Activated CD4-positive, alpha-beta T cell treated with anti-CD3 and anti-CD28 coated beads for 4 hours (primary cell): ENCODE measurements at regions not wholly inside any gene's neighbourhood (a gene's known extent, or its start where the extent isn't known, plus 50 kb on each side); places are given as distances from the start of the nearest gene placed in this dataset.

Experiments
- DNase-seq, 2 donors: peaks; one replicate each; pipeline ENCODE4 v3.0.0-alpha.2; 2020

DNA sequence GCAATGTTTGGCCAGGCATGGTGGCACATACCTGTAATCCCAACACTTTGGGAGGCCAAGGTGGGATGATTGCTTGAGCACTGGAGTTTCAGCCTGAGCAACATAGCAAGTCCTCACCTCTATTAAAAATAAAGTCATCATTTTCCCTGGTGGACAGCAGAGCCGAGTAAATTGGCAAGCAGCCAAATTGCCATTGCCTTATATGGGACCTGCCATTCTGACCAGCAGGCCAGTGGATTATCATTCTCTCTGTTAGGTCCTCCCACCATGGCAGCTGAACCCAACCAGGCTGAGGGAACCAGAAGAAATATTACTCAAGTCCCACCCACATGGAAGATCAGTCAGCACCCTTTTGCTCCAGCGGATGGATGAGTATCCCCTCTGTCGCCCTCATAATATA, 1829.9 kb downstream of the EFNA5 start:
- DNase-seq, result no peak

DNA sequence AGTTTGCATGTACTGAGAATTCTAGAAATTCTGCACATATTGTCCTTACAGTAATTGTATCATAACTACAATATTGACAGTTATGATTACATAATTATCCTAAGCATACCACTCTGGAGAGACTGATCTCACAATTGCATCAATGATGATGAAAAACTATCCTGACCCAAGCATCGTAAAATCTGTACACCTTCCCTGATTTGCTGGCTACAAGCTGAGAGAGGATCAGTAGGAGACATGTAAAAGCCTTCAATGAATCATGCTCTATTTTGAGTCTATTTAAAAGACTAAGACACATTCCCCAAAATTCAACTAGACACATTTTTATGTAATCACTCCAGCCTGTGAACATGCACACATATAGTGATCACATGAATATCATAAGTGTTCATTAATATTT, 1833.8 kb downstream of the EFNA5 start:
- DNase-seq, result no peak

DNA sequence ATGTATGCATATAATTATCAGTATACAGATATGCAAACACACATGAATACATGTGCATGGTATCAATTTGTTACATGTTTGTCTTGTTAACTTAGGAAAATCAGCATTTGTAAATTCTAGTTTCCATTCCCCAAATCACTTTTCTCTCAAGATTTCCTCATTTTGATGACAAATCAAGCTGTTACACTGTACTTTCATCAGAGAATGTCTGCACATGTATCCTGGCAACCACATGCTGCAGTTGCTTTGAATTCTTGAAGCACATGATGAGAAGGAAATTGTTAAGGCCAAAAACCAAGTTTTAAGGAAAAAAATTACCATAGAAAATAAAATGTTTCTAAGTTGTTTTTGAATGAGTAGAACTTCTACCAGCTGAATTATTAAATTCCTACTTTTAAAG, 1834.5 kb downstream of the EFNA5 start:
- DNase-seq, result no peak

DNA sequence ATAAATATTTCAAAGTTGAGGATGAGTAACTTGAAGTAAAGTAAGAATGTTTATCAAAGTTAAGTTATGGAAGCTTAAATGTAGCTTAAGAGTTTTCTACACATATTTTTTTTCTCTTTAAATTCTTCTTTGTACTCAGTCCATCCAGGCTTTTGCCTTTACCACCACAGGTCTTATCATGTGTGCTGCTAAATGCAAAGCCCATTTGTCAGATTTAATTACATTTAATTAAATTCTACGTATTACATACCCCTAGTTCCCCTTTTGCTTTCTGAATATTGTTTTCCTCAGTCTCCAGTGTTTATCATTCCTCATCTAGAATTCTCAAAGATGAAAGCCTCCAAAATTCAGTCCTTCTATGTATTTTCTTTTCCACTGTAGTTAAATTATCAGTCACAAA, 1841.9 kb downstream of the EFNA5 start:
- DNase-seq, result no peak

DNA sequence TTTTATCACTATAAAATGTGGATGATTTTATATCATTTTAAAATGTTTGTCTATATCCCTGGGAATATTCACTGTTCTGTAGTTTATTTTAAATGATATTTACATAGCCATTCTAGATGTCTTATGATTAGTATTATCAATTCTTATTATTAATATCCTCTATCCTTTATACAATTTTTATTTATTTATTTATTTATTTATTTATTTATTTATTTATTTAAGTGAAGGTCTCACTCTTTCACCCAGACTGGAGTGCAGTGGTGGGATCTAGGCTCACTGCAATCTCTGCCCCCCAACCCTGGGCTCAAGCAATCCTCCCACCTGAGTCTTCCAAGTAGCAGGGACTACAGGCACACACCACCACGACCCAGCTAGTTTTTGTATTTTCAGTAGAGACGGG, 1848.9 kb downstream of the EFNA5 start:
- no peak for DNase-seq

DNA sequence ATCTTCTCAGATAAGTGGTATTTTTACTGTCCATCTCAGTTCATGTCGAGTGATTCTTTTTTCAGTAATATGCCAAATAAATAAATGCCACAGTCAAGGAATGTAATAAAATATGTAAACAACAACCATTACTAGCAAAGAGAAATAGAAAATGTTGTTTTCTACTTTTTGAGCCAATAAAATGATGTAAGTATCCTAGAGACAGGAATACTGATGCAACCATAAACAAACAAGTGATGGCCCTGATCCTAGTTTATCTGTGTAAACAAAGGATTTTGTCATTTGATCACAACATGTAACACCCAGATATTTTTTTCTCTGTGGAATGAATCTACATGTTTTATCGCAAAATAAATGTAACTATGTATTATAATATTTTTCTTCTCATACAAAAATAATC, 1852.8 kb downstream of the EFNA5 start:
- DNase-seq, result no peak

DNA sequence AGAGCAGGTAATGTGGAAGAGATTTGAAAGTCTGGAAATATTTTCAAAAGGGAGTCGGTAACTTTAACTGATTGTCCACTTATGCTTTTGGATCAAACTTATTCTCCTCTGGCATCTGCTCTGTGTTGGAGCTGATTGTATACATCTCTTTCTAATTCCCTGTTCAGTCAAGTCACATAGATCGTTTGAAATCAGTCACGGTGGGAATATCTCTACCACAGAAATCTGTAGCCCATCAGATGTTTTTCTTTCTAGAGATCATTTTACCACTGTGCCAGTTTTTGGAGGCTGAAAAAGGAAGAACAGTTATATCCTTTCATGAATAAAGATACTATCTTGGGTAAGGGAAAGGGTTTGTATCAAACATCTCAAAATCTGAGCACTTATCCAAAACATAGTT, 1853.3 kb downstream of the EFNA5 start:
- DNase-seq, result no peak

DNA sequence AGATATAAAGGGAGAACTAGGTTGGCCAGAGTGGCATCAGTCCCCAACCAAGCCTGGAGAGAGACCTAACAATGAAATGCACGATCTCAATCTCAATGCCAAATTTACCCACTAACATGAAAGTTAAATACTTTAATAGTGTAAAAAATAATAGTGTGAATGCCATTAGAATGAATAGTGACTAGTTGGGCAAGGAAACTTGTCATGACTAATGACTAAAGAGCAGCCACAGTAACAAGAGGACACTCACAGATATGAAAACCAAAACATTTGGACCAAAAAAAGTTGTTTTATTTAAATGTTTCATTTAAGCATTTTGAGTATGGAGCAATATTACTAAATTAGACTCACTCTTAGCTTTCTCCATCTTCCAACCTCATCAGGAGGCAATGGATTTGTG, 1853.8 kb downstream of the EFNA5 start:
- no peak for DNase-seq

DNA sequence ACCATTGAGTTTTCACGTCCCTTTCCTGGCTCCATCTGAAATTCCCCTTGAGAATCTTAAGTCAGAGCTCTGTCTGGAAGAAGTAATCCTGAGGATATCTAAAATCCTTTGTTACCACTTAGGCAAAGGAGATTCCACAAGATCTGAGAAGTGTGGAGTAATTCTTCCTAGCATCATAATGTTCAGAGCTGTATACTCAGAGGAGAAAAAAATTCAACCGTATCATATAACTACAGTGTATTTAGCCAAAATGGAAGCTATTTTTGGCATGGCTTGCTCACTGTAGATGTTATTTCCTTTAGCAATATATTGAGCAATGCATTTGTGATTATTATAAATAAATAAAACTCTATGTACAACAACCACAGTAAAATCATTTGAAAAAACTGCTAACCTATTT, 1858.4 kb downstream of the EFNA5 start:
- DNase-seq, result no peak

DNA sequence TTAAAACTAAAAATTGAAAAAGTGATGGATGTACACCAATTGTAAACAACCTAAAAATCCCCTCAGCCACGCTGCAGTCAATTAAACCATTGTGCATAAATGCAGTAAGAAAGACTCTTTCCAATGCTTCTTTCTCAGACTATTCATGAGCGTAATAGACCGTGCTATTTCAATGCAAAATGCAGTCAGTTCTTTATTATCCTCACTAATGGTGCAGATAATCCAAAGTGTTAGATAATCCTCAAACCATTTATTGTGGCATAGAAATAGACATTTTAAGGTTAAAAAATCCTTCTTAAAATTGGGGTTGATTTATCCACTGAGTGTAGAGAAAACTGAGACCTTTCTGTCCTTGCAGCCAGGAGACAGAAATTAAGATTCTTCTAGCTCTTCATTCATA, 1862.8 kb downstream of the EFNA5 start:
- DNase-seq, result no peak

DNA sequence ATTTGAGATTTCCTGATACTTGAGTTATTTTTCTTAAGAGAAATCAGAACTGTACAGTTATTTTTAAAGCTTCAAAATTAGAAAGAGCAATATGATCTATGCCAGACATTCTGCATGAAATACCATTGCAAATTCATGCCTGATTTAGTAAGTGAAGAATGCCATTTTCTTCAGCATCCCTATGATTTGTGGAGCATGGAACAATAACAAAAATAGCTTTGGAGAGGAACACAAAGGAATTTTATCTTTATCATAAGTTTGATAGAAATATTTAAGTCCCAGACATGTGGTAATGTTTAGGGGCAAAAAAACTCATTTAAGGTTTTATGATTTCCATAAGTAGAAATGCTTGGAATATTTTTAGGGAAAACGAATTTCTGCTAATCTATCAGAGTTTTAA, 1863.4 kb downstream of the EFNA5 start:
- DNase-seq, result no peak

DNA sequence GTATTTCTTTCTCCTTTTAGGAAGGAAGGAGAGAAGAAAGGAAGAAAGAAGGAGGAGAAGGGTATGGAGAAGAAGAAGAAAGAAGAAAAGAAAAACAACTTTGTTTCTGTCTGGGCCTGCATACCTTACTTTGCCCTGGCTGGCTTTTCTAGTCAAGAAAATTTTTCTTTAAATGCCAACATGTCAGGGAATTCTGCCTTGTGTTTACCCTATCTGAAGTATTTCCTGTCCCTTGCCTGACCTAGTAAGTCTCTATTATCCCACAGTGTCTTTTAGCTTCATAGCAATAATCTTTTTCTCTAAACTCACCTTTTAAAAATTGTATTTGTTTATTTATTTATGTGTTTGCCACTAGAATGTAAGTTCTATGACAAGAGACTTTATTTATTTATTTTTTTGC, 1864.1 kb downstream of the EFNA5 start:
- no peak for DNase-seq

DNA sequence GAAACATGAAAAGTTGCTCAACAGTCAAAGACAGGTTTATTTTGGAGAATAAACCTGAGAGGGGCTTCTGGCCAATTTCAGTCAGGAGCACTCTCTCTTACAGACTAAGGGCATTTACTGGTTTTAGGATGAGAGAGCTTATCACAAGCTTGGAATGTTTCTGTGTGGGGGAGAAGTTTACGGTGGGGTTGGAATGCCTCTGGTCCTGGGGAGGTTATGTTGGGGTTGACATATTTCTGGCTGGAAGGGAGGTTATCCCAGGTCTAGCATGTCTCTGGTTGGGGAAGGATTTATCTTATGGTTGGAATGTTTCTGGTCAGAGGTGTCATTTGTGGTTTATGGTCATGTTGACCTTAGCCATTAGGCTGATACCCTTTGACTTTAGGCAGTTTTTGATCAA, 1867.3 kb downstream of the EFNA5 start:
- DNase-seq, result no peak

DNA sequence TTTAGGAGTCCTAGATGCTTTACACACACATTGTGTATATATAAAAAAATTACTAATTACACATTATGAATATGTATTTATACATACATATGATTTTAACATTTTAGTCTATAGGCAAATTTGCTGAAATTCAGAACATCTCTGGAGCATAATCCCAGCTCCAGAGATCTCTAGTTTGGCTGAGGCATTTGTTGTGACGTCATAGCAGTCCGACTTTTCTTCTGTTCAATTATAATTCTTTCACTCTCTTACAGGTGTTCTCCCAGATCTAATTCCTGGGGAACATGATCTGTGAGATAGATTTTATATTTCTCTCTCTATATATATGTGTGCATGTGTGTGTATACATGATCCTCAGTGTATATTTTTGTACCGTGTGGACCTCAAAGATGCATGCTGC, 1876.2 kb downstream of the EFNA5 start:
- no peak for DNase-seq

DNA sequence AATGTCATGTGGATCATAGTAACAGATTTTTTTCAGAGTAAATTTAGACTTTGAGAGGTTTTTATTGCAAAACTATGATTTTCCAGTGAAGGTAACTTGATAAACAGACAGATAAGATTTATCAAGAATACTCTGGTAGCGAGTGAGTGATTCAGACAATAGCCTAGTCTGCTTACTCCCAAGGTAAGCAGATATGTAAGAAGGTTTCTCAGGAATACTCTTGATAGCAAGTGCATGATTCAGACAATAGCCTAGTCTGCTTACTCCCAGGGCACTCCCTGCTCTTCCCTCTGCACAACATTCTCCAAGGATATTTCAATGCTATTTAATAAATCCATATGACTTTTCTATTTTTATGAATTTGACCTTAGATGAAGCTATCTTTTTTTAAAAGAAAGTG, 1881.5 kb downstream of the EFNA5 start:
- DNase-seq, result no peak

DNA sequence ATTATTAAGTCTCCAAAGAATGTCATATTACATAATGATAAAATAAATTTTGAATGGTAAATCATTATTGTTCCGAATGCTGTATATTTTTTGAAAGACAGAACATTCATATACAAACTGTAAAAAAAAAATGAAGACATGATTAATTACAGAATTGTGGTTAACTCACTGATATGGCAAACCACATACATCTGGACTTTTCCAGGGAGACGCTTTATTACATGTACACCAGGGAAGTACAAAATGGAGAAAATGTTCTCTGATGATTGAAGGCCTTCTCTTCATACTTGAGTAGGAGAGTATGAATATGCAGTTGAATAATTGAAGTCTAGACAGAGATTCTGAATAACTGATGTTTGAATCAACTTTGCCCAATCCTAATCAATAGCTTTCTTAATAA, 1886.9 kb downstream of the EFNA5 start:
- no peak for DNase-seq

DNA sequence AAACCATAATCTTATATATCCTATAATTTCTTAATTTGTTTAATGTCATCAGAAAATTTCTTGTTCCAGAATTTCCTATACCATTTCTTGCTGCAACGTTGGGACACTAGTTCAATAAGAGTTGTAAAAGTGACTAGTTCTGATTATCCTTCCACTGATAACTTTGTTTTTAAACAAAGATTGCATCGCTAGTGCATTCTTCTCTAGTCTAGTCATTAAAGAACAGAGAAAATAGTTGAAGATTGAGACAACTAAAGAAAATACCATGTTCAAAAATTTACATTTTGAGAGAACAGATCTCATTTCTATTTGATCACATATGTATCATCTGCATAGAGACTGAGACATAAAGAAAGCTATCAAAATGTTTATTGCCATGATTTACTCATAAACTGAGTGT, 1888.2 kb downstream of the EFNA5 start:
- DNase-seq, result no peak

DNA sequence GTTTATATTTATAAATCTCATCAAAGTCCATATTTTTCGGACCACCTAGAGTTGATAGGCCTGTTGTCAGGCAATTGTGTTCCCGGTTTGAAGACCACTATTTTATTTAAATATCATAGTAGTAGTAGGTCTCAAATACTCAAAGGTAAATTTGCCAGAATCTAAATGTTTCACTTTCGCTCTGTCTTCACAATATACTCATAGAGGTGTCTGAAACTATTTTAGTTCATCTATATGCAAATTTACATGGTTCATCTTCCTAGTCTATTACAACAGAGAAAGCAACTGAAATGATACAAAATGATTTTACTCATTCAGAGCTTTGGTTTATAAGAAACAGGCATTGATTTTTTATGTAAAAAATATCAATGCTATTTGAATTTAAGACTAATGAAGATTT, 1897.5 kb downstream of the EFNA5 start:
- no peak for DNase-seq

DNA sequence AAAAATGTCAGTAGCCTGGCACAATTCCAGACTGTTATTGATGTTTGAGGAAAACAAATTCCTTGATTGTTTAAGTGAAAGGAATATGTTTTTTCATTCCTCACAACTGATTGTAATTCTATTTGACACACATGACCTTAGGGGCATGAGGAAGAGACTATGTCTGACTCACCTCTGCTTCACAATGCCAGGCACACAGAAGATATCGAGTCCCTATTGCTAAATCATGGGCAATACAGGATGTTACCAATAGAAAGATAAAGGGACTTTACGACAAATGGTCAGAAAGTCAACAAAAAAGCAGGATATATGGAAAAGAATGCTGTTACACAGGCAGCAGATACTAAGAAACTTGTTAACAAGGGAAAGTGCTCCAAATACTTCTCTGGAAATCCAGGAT, 1903.5 kb downstream of the EFNA5 start:
- no peak for DNase-seq

DNA sequence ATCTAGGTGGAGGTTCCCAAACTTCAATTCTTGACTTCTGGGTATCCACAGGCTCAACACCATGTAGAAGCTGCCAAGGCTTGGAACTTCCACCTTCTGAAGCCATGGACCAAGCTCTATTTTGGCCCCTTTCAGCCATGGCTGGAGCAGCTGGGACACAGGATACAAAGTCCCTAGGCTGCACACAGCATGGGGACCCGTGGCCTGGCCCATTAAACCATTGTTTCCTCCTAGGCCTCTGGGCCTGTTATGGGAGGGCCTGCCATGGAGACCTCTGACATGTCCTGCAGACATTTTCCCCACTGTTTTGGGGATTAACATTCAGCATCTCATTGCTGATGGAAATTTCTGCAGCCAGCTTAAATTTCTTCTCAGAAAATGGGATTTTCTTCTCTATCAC, 1908.0 kb downstream of the EFNA5 start:
- DNase-seq, result no peak

DNA sequence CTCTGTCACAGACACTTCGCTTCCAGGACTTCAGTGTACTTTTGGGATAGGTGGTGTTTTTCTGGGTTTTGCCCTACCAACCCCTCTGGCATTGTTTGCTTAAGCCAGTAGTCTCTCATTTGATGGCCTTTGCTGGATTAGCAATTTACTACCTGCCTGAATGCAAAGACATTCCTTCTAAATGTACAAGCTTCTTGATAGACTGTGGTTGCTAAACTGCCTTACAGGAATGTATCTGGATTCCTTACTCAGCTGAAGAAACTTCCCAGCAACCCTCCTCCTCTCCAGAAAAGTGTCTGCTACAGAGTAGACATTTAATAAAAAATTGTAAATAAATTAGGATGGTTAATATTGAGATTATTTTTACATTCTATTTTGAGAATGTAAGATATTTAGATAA, 1916.7 kb downstream of the EFNA5 start:
- no peak for DNase-seq

DNA sequence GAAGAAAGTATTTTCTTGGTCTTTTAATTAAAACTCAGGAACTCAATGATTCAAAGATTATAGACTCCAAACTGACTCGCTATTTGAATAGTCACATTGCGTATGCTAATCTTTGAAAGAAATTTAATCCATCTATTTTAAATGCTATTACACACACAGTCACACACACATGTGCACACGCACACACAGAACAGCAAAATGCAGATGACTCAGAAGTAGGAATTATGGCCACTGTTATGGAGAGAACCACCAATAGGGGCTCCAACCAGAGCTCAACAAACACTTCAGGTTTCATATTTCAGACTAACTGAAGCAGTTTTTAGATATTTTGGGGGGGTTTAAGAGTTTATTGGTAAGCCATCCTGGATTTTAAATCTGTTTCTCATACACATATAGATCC, 1917.9 kb downstream of the EFNA5 start:
- no peak for DNase-seq

DNA sequence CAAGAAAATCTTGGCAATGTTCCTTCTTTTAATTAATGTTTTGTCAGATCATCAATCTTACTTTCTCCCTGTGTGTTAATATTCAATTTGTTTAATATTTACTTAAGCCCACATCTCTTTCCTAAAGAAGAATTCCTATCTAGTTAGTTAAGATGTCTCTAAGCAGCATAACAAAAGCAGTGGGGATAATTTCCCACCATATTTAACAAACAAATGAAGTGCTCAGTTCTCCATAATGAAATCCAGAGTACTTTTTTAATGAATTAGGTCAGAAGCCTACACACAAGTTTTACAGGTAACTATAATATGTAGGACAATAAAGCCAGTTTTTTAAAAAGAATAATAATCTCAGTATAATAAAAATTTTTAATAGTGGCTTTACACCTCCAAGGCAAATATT, 1918.8 kb downstream of the EFNA5 start:
- DNase-seq, result no peak

DNA sequence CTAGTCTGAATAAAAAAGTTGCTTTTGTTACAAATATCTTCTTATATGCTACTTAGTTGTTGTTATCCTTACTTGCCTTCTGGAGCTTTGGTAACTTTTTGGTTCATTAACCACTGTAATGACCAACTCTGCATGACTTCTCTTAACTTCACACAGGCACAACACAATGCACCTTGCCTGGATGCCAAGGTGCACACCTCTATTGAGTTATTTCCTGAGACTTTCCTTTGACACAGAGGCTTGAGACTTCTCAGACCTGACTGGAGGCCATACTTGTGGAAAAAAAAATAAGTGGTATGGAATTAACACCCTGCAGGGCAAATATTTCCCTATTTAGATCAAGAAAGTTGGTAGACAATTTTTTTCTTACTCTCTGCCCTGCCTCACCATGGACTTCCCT, 1925.6 kb downstream of the EFNA5 start:
- no peak for DNase-seq

DNA sequence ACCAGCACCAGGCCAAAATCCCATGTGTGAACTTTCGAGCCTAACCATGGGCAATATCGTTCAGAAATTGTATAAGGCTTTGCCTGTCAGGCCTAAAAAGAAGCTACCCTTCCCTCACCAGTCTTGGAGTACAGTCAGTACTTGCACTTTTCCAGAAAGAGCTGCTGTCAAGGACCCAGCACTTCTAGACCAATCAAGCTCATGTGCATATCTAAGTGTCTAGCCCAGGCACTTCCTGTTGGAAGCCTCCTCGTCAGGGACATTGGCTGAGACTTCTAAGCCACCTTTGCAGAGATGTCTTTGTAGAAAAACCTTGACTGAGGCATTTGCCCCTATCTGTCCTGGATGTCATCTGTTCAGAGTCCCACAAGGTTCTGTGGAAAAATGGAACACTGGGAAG, 1930.5 kb downstream of the EFNA5 start:
- no peak for DNase-seq

DNA sequence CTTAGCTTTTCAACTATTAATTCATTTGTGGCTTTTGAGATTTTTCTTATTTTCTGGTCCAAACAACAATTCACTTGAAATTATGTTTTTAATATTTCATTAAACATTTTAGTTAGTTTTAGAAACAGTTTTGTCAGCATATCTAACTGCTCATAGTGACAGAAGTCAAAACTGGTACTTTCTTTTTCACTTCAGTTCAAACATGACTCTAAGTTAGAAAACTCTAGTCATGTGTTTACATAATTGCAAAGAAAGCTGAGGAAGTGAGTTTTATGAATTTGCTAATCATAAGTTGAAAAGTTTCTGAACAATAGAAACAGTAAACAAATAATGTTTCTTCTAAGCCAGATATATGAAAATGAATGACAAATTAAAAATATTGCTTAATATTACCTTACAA, 1931.0 kb downstream of the EFNA5 start:
- no peak for DNase-seq

DNA sequence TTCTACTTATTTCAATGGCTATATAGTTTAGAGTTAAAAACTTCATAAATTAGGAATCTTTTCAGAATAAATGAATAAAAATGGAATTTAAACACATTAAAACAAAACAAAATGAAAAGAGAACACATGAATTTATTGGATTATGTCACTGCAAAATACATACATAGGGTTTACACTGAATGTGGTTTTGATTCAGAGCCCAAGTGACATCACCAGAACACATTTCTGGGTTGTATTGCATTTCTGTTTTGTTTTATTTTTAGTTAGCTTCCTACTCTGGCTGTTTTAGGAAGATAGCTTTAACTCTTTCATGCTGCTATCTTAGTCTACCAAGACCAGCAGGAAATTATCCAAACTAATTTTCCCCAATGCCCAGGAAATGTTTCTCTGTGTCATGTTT, 1935.0 kb downstream of the EFNA5 start:
- no peak for DNase-seq
